ENCODE measurements at regions not wholly inside any gene's neighbourhood (a gene's known extent, or its start where the extent isn't known, plus 50 kb on each side); places are given as distances from the start of the nearest gene placed in this dataset.

GRCh38 chr13:31413516-31413915 lies 213.7 kb downstream of the B3GLCT start:
- no peak for TF ChIP-seq CTCF (IDR thresholded peaks at IDR 0.05; ENCODE audit: low read depth, low read length, missing control alignments)
- no peak overlapping the region for H3K4me3 ChIP-seq (ENCODE audit: low read depth, low read length)
- DNase-seq (ENCODE audit: low read depth) = no peak

GRCh38 chr13:31416066-31416465 lies 216.3 kb downstream of the B3GLCT start:
- no peak overlapping the region for H3K4me3 ChIP-seq (ENCODE audit: low read depth, low read length)
- no peak for TF ChIP-seq CTCF (IDR thresholded peaks at IDR 0.05; ENCODE audit: low read depth, low read length, missing control alignments)
- no peak for DNase-seq (ENCODE audit: low read depth)

DNA sequence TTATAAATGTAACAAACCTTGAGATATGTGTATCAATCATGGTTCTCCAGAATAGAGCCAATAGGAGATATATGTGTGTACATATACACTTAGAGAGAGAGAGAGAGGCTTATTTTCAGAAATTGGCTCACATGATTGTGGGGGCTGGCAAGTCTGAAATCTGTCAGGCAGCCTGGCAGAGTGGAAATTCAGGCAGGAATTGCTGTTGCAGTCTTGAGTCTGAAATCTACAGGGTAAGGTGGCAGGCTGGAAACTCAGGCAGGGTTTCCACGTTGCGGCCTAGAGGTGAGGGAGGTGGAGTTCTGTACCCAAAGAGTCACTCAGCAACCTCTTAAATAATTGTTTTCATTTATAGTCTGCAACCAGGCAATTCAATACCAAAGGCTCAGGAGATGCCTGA lies 218.4 kb downstream of the B3GLCT start:
- no peak for TF ChIP-seq CTCF (IDR thresholded peaks at IDR 0.05; ENCODE audit: low read depth, low read length, missing control alignments)
- DNase-seq (ENCODE audit: low read depth) = no peak
- no peak overlapping the region for H3K4me3 ChIP-seq (ENCODE audit: low read depth, low read length)

- no peak for TF ChIP-seq CTCF (IDR thresholded peaks at IDR 0.05; ENCODE audit: low read depth, low read length, missing control alignments)
- no peak overlapping the region for H3K4me3 ChIP-seq (ENCODE audit: low read depth, low read length)
- no peak for DNase-seq (ENCODE audit: low read depth)
Observed at GRCh38 chr13:31421756-31422155, 222.0 kb downstream of the B3GLCT start.

DNA sequence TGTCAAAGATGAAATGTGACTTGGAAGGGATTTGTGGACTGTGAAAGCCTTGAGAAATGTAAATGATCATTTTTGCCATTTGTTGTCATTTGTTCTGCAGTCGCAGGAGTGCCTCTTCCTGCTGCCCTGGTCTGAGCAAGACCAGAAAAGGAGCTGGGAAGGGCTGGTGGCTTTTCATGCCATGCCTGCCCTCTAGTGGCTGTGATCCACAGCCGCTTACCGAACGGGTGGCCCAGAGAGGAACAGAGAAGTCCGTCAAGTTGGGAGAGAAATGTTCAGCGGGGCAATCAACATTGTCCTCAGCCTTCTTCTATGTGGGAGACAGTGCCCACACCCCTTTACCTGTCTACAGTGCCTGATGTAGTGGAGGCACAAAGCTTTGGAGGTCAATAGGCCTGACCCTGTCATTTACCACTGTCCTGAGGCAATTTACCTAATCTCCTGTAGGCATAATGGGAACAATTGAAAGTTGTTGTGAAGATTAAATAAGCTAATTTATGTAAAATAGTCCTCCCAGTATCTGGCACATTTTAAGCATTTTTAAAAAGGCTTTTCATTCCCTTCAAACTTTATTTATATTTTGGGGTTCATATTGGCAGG lies 224.5 kb downstream of the B3GLCT start:
- peak; percentile 31 for DNase-seq (ENCODE audit: low read depth)
- TF ChIP-seq CTCF (IDR thresholded peaks at IDR 0.05; ENCODE audit: low read depth, low read length, missing control alignments) = peak; percentile 94

GRCh38 chr13:31426395-31426794 lies 226.6 kb downstream of the B3GLCT start:
- no peak for TF ChIP-seq CTCF (IDR thresholded peaks at IDR 0.05; ENCODE audit: low read depth, low read length, missing control alignments)
- no peak for DNase-seq (ENCODE audit: low read depth)
- no peak overlapping the region for H3K4me3 ChIP-seq (ENCODE audit: low read depth, low read length)

More for the DNA sequence above, 224.5 kb downstream of the B3GLCT start:
- no peak overlapping the region for H3K4me3 ChIP-seq (ENCODE audit: low read depth, low read length)
